Mucosa of descending colon (tissue), 3 donors: ENCODE measurements at regions not wholly inside any gene's neighbourhood (a gene's known extent, or its start where the extent isn't known, plus 50 kb on each side); places are given as distances from the start of the nearest gene placed in this dataset.

Experiments
- ATAC-seq: fragments of 200-7000 bp; cut with Tn5 transposase; one replicate; pipeline ENCODE4 v1.9.1; 2020; ENCODE audit warnings: mild to moderate bottlenecking, moderate library complexity
- DNase-seq, 3 donors: peaks; one replicate each; pipeline ENCODE4 v3.0.0-alpha.2; 2020
- H3K36me3 ChIP-seq: fragments of 200-600 bp; one replicate; pipeline ENCODE4 v1.8.0; 2021; ENCODE audit warnings: low read depth, mild to moderate bottlenecking
- H3K4me1 ChIP-seq: fragments of 200-600 bp; one replicate; pipeline ENCODE4 v1.8.0; 2021; ENCODE audit warnings: low read depth, mild to moderate bottlenecking
- H3K4me3 ChIP-seq: fragments of 200-600 bp; one replicate; pipeline ENCODE4 v1.8.0; 2021; ENCODE audit warnings: mild to moderate bottlenecking
- H3K9me3 ChIP-seq: fragments of 200-600 bp; one replicate; pipeline ENCODE4 v1.8.0; 2021; ENCODE audit warnings: mild to moderate bottlenecking
- intact Hi-C, 2 donors: fragments of 100-400 bp; cut with DNase I in 1 of 2; cut with micrococcal nuclease in 1 of 2; formaldehyde crosslinking; loops; one replicate each; pipeline versions ENCODE4 v1.11.0 to v1.11.1; 2022; cut with DNase I, micrococcal nuclease
- TF ChIP-seq, protein P1 (sequence below): fragments of 200-600 bp; IDR thresholded peaks from one replicate; pipeline ENCODE4 v1.8.0; 2022; ENCODE audit warnings: antibody characterized with exemption, mild to moderate bottlenecking
- donor health status: DM: no; HTN: no; CAD: no; lungs with moderate emphysema.
- donor health status: DM: no; HTN: no; CAD: no.
- donor health status: DM: no; HTN: yes; CAD: no.

DNA sequence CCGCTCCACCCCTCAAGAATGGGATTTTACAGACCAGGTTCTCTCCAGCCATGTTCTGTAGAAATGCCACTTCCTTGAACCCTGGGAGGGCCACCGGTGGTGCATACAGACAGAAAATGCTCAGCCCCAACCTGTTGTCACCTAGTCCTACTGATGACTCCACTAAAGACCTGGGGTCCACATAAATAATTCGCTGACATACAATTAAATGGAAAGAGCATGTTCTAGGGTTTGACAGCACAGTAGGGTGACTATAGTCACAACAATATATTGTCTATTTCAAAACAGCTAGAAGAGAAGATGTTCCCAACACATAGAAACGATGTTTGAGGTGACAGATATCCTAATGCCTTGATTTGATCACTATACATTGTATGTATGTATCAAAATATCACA, 155.6 kb upstream of the NEBL start:
- Histone ChIP-seq H3K4me3 (no peak overlapping the region), H3K4me1 (no peaks in the 10 kb centered on the region), H3K36me3 (no peaks in the 10 kb centered on the region), H3K9me3 (peaks cover 5% of the 10 kb centered on the region)
- ATAC-seq (no peak), DNase-seq (no peak)
- TF ChIP-seq, protein P1, sequence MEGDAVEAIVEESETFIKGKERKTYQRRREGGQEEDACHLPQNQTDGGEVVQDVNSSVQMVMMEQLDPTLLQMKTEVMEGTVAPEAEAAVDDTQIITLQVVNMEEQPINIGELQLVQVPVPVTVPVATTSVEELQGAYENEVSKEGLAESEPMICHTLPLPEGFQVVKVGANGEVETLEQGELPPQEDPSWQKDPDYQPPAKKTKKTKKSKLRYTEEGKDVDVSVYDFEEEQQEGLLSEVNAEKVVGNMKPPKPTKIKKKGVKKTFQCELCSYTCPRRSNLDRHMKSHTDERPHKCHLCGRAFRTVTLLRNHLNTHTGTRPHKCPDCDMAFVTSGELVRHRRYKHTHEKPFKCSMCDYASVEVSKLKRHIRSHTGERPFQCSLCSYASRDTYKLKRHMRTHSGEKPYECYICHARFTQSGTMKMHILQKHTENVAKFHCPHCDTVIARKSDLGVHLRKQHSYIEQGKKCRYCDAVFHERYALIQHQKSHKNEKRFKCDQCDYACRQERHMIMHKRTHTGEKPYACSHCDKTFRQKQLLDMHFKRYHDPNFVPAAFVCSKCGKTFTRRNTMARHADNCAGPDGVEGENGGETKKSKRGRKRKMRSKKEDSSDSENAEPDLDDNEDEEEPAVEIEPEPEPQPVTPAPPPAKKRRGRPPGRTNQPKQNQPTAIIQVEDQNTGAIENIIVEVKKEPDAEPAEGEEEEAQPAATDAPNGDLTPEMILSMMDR, result no peak
- intact Hi-C loops, result no loop called here

GRCh38 chr10:21052072-21052708, 155.1 kb upstream of the NEBL start:
- TF ChIP-seq, protein P1, result no peak
- DNase-seq, result no peak
- no peaks in the 10 kb centered on the region for H3K36me3 ChIP-seq
- no peak for ATAC-seq
- peaks cover 5% of the 10 kb centered on the region for H3K9me3 ChIP-seq
- H3K4me1 ChIP-seq, result no peaks in the 10 kb centered on the region
- intact Hi-C loops, result no loop called here
- no peak overlapping the region for H3K4me3 ChIP-seq

- no peak overlapping the region for H3K4me3 ChIP-seq
- intact Hi-C loops, result no loop called here
- no peaks in the 10 kb centered on the region for H3K4me1 ChIP-seq
- H3K36me3 ChIP-seq, result no peaks in the 10 kb centered on the region
- DNase-seq (no peak), ATAC-seq (no peak)
- TF ChIP-seq, protein P1, result no peak
- peaks cover 5% of the 10 kb centered on the region for H3K9me3 ChIP-seq
Measured at GRCh38 chr10:21049482-21049881, 152.4 kb upstream of the NEBL start.

- H3K36me3 ChIP-seq, result no peaks in the 10 kb centered on the region
- DNase-seq, result no peak
- intact Hi-C loops, result no loop called here
Measured at GRCh38 chr10:21048068-21048467, 151.0 kb upstream of the NEBL start.

DNA sequence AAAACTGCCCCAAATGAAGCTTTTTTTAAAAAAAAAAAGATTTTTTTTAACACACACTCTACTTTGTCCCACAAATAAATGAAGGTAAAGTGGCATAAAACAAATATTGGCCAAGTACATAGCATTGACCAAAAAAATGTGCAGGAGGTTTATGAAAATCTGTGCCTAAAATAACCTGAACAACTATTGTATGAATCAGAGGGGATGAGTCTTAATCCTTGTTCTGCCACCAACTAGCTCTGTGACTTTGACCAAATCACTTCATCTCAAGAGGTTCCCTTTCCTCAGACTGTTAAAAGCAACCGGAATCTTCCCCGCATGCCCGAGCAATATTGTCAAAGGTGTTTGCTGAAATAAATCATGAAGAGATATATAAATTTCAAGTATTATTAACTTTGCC, 150.4 kb upstream of the NEBL start:
- intact Hi-C loops, result no loop called here
- peaks cover 5% of the 10 kb centered on the region for H3K9me3 ChIP-seq
- ATAC-seq (no peak), DNase-seq (no peak)
- no peaks in the 10 kb centered on the region for H3K4me1 ChIP-seq
- TF ChIP-seq, protein P1, result no peak
- no peaks in the 10 kb centered on the region for H3K36me3 ChIP-seq
- no peak overlapping the region for H3K4me3 ChIP-seq

More at GRCh38 chr10:21048068-21048467, 151.0 kb upstream of the NEBL start:
- no peak overlapping the region for H3K4me3 ChIP-seq
- H3K4me1 ChIP-seq, result no peaks in the 10 kb centered on the region
- H3K9me3 ChIP-seq, result peaks cover 5% of the 10 kb centered on the region
- ATAC-seq, result no peak
- TF ChIP-seq, protein P1, result no peak

DNA sequence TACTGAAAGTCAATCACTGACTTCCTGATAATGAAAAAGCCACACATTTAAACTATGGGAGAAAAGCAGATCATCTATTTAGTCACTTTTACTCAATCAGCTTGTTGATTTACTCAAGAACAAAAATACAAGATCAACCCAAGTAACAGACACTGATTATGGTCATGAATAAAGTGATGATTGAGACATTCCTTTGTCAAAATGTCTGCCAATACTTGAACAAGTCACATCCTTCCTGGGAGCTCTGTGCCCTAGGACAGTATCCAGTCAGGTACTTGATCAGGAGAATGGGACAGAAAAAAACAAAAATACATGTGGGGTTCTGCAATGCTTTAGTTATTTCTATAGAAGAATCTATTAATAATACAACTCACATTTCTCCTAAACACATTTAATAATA, 150.0 kb upstream of the NEBL start:
- Histone ChIP-seq H3K4me3 (no peak overlapping the region), H3K4me1 (no peaks in the 10 kb centered on the region), H3K36me3 (no peaks in the 10 kb centered on the region), H3K9me3 (peaks cover 5% of the 10 kb centered on the region)
- intact Hi-C loops, result no loop called here
- DNase-seq (no peak), ATAC-seq (no peak)
- TF ChIP-seq, protein P1, result no peak
